Lower leg skin (tissue), 4 donors: ENCODE measurements at regions not wholly inside any gene's neighbourhood (a gene's known extent, or its start where the extent isn't known, plus 50 kb on each side); places are given as distances from the start of the nearest gene placed in this dataset.
"Not testable (repeated sequence)": the region's sequence is repeated elsewhere in the genome, so short reads cannot be mapped to it uniquely, and the experiment has no call there.

Experiments used
- DNase-seq, 2 donors: peaks; one replicate each; pipeline ENCODE4 v3.0.0-alpha.2; 2019; ENCODE audit warnings: low spot score in 2 of 2
- H3K4me3 ChIP-seq: fragments of 200-600 bp; sonication (generic); 2 replicates; pipeline ENCODE4 v1.5.1; 2017; ENCODE audit warnings: mild to moderate bottlenecking, low read depth; ENCODE audit not compliant: poor library complexity, severe bottlenecking
- CTCF ChIP-seq, 3 donors: fragments of 450-650 bp; IDR thresholded peaks; one replicate each; pipeline ENCODE4 v1.5.1; 2016; ENCODE audit warnings: antibody characterized with exemption in 3 of 3, mild to moderate bottlenecking in 3 of 3, moderate library complexity in 2 of 3
- POLR2A ChIP-seq, 2 donors: fragments of 450-650 bp; IDR thresholded peaks; one replicate each; pipeline ENCODE4 v1.6.1; 2016 to 2017; ENCODE audit warnings: antibody characterized with exemption in 2 of 2, mild to moderate bottlenecking in 1 of 2, moderate library complexity in 1 of 2
- whole genome bisulfite sequencing, 2 donors: methylation state at CpG; one replicate each; pipeline ENCODE4 v1.1.5; 2018; 5-methylcytosine and 5-hydroxymethylcytosine counted together
- intact Hi-C: fragments of 100-400 bp; cut with DNase I; formaldehyde crosslinking; loops from one replicate; pipeline ENCODE4 v1.15.0; 2023; ENCODE audit warnings: low total_unique reads

GRCh38 chr6:149142924-149143429, 174.5 kb upstream of the TAB2 start:
- WGBS, 2 donors, result 94% methylated on average over 2 of the region's 2 CpGs
- no peak for DNase-seq
- TF ChIP-seq POLR2A (IDR thresholded peaks at IDR 0.05) (no peak), CTCF (IDR thresholded peaks at IDR 0.05) (no peak)
- intact Hi-C loops, result no loop called here
- H3K4me3 ChIP-seq, result no peak overlapping the region

GRCh38 chr6:149145800-149146199, 171.7 kb upstream of the TAB2 start:
- DNase-seq, H3K4me3 ChIP-seq, intact Hi-C loops: not testable (repeated sequence)

GRCh38 chr6:149147195-149147594, 170.3 kb upstream of the TAB2 start:
- intact Hi-C loops, result no loop called here
- no peak for DNase-seq
- TF ChIP-seq POLR2A (IDR thresholded peaks at IDR 0.05), result no peak
- no peak for TF ChIP-seq CTCF (IDR thresholded peaks at IDR 0.05)
- H3K4me3 ChIP-seq, result no peak overlapping the region
- 11 to 13% methylated on average over 3 of the region's 3 CpGs for WGBS, 2 donors

- no peak for DNase-seq
- TF ChIP-seq CTCF (IDR thresholded peaks at IDR 0.05) (no peak), POLR2A (IDR thresholded peaks at IDR 0.05) (no peak)
- WGBS, 2 donors, result 66 to 72% methylated on average over 9 of the region's 9 CpGs
- H3K4me3 ChIP-seq, result no peak overlapping the region
- intact Hi-C loops, result no loop called here
These were observed 169.4 kb upstream of the TAB2 start for GRCh38 chr6:149147938-149148718.

GRCh38 chr6:149149653-149150052, 167.9 kb upstream of the TAB2 start:
- intact Hi-C loops, result no loop called here
- TF ChIP-seq POLR2A (IDR thresholded peaks at IDR 0.05), result no peak
- TF ChIP-seq CTCF (IDR thresholded peaks at IDR 0.05), result no peak
- DNase-seq, result no peak
- H3K4me3 ChIP-seq, result no peak overlapping the region
- WGBS, 2 donors, result 95 to 97% methylated on average over 2 of the region's 2 CpGs

GRCh38 chr6:149150301-149150700, 167.2 kb upstream of the TAB2 start:
- no peak for TF ChIP-seq CTCF (IDR thresholded peaks at IDR 0.05)
- no peak for TF ChIP-seq POLR2A (IDR thresholded peaks at IDR 0.05)
- 76 to 95% methylated on average over 4 of the region's 4 CpGs for WGBS, 2 donors
- intact Hi-C loops, result no loop called here
- H3K4me3 ChIP-seq, result no peak overlapping the region
- DNase-seq, result no peak
